AG10803 (cell line): ENCODE measurements at regions not wholly inside any gene's neighbourhood (a gene's known extent, or its start where the extent isn't known, plus 50 kb on each side); places are given as distances from the start of the nearest gene placed in this dataset.
"Not testable (repeated sequence)": the region's sequence is repeated elsewhere in the genome, so short reads cannot be mapped to it uniquely, and the experiment has no call there.

Source experiments
- DNase-seq: peaks from one replicate; pipeline ENCODE4 v3.0.0; 2010; ENCODE audit warnings: low read depth
- H3K4me3 ChIP-seq: 2 replicates; pipeline ENCODE4 v1.5.1; 2011; ENCODE audit warnings: mild to moderate bottlenecking, low read length, control low read depth
- TF ChIP-seq, protein P1 (sequence below): conservative IDR thresholded peaks from 2 replicates; pipeline ENCODE4 v1.5.1; 2011; ENCODE audit warnings: mild to moderate bottlenecking, low read length, control low read depth, inconsistent platforms

DNA sequence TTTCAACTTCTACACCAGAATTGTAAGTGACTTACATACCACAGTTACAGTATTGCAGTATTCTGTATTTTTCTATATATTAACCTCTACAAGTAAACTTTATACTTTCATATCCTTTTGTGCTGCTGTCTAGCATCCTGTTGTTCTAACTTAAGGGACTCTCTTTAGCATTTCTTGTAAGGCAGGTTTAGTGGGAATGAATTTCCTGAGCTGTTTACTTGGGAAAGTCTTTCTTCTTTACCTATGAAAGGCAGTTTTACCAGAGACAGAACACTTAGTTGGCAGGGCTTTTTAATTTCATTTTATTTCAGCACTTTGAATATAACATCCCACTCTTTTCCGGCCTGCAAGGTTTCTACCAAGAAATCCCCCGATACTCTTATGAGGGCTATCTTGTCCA is 75.8 kb upstream of the WAC start:
- no peak for DNase-seq
- TF ChIP-seq, protein P1, sequence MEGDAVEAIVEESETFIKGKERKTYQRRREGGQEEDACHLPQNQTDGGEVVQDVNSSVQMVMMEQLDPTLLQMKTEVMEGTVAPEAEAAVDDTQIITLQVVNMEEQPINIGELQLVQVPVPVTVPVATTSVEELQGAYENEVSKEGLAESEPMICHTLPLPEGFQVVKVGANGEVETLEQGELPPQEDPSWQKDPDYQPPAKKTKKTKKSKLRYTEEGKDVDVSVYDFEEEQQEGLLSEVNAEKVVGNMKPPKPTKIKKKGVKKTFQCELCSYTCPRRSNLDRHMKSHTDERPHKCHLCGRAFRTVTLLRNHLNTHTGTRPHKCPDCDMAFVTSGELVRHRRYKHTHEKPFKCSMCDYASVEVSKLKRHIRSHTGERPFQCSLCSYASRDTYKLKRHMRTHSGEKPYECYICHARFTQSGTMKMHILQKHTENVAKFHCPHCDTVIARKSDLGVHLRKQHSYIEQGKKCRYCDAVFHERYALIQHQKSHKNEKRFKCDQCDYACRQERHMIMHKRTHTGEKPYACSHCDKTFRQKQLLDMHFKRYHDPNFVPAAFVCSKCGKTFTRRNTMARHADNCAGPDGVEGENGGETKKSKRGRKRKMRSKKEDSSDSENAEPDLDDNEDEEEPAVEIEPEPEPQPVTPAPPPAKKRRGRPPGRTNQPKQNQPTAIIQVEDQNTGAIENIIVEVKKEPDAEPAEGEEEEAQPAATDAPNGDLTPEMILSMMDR, result no peak
- H3K4me3 ChIP-seq, result no peak overlapping the region

DNA sequence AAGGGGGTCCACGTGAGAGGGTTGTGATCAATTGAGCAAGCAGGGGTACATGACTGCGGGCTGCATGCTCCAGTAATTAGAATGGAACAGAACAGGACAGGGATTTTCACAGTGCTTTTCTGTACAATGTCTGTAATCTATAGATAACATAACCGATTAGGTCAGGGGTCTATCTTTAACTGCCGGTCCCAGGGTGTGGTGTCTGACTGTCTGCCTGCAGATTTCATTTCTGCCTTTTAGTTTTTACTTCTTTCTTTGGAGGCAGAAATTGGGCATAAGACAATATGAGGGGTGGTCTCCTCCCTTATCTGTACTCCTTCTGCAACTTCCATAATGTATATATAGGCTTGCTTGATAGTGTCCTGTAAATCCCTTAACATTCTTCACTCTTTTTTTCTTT is 75.0 kb upstream of the WAC start:
- H3K4me3 ChIP-seq, DNase-seq: not testable (repeated sequence)

DNA sequence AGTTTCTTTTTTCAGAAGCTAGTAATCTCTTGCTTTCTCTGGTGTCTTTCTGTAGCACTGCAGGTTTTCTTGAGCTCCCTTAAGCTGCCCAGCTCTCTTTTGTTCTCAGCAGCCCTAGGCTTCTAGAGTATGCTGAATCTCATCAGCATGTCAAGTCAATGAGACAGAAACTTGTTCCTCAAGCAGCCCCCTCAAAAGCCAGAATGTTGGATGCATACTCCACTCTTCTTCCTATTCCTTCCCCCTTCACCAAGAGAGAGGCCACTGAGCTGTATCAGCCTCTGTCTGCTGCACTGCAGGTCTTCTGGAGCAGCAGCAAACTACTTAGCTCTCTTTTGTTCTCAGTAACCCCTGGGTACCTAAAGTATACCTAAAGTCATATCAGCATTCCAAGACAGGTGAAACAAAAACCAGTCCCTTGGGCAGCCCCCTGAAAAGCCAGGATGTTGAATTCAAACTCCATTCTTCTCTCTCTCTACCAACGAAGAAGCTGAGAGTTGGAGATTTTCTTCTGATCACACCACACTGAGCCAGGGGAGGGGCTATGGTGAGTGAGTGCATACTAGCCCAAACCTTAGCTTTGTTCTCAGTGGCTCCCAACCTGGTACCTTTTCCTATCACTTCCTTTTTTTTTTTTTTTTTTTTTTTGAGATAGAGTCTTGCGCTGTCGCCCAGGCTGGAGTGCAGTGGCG is 73.3 kb upstream of the WAC start:
- H3K4me3 ChIP-seq, result no peak overlapping the region
- DNase-seq, result no peak
- TF ChIP-seq, protein P1, result no peak

DNA sequence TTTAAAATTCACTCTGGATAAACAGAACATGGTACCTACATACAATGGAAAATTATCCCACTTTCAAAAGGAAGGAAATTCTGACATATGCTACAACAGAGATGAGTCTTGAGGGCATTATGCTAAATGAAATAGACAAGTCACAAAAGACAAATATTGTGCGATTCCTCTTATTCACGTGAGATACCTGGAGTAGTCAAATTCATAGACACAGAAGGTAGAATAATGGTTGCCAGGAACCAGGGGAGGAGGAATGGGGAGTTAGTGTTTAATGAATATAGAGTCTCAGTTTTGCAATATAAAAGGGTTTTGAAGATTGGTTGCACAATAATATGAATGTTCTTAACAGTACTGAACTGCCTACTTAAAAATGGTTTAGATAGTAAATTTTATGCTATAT is 69.8 kb upstream of the WAC start:
- TF ChIP-seq, protein P1, result no peak
- DNase-seq, result no peak
- no peak overlapping the region for H3K4me3 ChIP-seq

DNA sequence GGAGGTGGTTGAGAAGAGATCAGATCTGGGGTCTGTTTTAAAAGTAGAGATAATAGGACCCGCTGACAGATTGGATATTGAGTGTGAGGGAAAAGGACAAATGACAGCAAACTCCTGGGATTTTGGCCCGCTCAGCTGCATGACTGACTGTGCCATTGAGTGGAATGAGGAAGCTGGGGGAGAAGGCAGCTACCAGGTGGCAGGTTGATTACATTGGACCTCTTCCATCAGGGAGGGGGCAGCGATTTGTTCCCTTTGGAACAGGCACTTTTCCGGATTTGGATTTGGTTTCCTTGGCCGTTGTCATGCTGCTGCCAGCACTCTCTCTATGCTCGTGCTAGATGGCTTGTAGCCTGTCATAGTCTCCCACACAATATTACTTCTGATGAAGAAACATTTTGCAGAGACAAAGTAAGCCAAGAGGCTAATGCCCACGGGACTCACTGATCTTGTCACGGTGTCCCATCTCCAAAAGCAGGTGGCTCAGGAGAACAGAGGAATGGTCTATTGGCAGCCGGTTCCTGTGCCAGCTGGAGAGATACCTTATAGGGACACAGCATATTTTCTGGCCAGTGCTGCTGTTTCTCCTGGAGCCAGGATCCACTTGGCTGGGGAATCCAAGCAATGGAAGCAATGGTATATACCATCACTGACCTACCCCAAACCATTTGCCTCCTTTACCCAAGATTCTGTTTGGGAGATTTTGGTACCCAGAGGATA is 69.1 kb upstream of the WAC start:
- no peak overlapping the region for H3K4me3 ChIP-seq
- TF ChIP-seq, protein P1, result no peak
- no peak for DNase-seq

DNA sequence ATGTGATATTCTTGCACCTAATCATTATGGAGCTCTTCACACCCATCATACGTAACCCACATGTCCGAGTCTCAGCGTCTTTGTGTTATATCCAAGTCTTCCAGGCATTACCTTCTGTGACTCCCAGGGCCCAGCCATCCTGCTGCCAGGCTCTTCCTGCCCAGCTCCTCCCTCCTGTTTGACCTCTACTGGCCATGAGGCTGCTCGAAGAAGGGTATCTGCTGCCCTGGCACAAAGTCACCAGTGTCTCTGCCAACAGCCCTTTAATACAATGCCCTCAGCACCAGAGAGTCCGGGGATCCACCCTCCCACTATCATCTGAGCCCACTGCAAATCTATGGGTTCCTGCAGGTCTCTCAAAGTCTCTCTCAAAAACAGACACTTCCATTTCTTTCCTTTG is 65.3 kb upstream of the WAC start:
- TF ChIP-seq, protein P1, result no peak
- H3K4me3 ChIP-seq, result no peak overlapping the region
- no peak for DNase-seq

DNA sequence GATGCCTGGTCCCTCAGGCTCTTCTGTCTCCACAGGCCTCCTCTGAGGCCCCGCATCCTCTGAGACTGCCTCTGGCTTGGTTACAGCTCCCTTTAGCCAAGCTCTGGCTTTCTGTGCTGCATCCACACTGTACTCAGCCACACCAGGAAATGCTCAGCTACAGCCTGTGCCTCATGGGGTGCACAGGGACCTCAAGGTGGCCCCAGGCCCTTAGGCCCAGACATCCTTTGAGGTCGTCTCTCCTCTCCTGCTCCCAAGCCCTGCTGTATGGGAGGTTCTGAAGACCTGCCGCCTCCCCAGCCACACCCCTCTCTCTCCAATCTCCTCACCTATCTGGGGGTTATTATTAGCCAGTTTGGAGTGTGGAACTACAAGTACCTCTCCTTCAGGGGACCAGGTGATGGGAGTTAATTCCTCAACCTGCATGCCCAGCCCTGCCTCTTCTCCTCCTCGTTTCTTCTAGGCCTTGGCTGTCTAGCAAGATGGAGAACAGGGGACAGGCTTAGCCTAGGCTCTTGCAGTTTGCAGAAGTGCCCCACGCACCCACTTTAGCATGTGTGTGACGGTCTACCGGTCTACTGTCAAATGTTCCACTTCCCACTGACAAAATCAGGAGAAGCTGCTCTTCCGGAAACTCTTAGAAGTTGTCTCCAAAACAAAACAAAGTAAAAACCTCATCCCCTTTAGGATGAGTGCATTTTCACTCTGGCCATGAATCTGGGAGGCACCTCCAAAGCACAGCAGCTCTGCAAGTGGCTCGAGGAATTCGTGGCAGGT is 64.0 kb upstream of the WAC start:
- TF ChIP-seq, protein P1, result no peak
- no peak overlapping the region for H3K4me3 ChIP-seq
- DNase-seq, result no peak
